Mucosa of stomach (tissue), 1 donor: ENCODE measurements at regions not wholly inside any gene's neighbourhood (a gene's known extent, or its start where the extent isn't known, plus 50 kb on each side); places are given as distances from the start of the nearest gene placed in this dataset.

Experiments used
- H3K27me3 ChIP-seq: one replicate; pipeline ENCODE4 v1.7.0; 2013; ENCODE audit warnings: mild to moderate bottlenecking, low read length; ENCODE audit not compliant: control insufficient read depth, insufficient read depth
- H3K36me3 ChIP-seq: one replicate; pipeline ENCODE4 v1.7.0; 2013; ENCODE audit warnings: low read length; ENCODE audit not compliant: control insufficient read depth, insufficient read depth
- H3K4me1 ChIP-seq: one replicate; pipeline ENCODE4 v1.7.0; 2013; ENCODE audit warnings: mild to moderate bottlenecking, low read length; ENCODE audit not compliant: control insufficient read depth, insufficient read depth
- H3K4me3 ChIP-seq: one replicate; pipeline ENCODE4 v1.7.0; 2013; ENCODE audit warnings: low read length
- H3K9ac ChIP-seq: one replicate; pipeline ENCODE4 v1.7.0; 2013; ENCODE audit warnings: mild to moderate bottlenecking, low read length, moderate library complexity
- H3K9me3 ChIP-seq: one replicate; pipeline ENCODE4 v1.7.0; 2013; ENCODE audit warnings: mild to moderate bottlenecking, low read length, moderate library complexity; ENCODE audit not compliant: control insufficient read depth
- donor health status: Pancreatic carcinoma.

GRCh38 chr10:78906734-78907390 lies 161.9 kb upstream of the ZMIZ1 start:
- Histone ChIP-seq H3K36me3 (no peaks in the 10 kb centered on the region), H3K9ac (no peak overlapping the region), H3K4me3 (no peak overlapping the region), H3K27me3 (no peaks in the 10 kb centered on the region), H3K4me1 (peaks cover 7% of the 10 kb centered on the region), H3K9me3 (no peaks in the 10 kb centered on the region)

GRCh38 chr10:78907551-78908211 lies 161.1 kb upstream of the ZMIZ1 start:
- Histone ChIP-seq H3K27me3 (no peaks in the 10 kb centered on the region), H3K9ac (no peak overlapping the region), H3K36me3 (no peaks in the 10 kb centered on the region), H3K4me1 (peaks cover 10% of the 10 kb centered on the region), H3K9me3 (no peaks in the 10 kb centered on the region), H3K4me3 (no peak overlapping the region)

- H3K4me3 ChIP-seq, result no peak overlapping the region
- no peaks in the 10 kb centered on the region for H3K9me3 ChIP-seq
Measured at GRCh38 chr10:78909221-78909620, 159.5 kb upstream of the ZMIZ1 start.

GRCh38 chr10:78910021-78910420 lies 158.7 kb upstream of the ZMIZ1 start:
- H3K27me3 ChIP-seq, result no peaks in the 10 kb centered on the region
- H3K4me1 ChIP-seq, result peaks cover 27% of the 10 kb centered on the region
- H3K9ac ChIP-seq, result no peak overlapping the region
- H3K36me3 ChIP-seq, result no peaks in the 10 kb centered on the region
- no peak overlapping the region for H3K4me3 ChIP-seq
- no peaks in the 10 kb centered on the region for H3K9me3 ChIP-seq

More at GRCh38 chr10:78909221-78909620, 159.5 kb upstream of the ZMIZ1 start:
- Histone ChIP-seq H3K9ac (no peak overlapping the region), H3K4me1 (peaks cover 22% of the 10 kb centered on the region), H3K36me3 (no peaks in the 10 kb centered on the region), H3K27me3 (no peaks in the 10 kb centered on the region)

GRCh38 chr10:78910476-78910875 lies 158.3 kb upstream of the ZMIZ1 start:
- peaks cover 27% of the 10 kb centered on the region for H3K4me1 ChIP-seq
- no peaks in the 10 kb centered on the region for H3K9me3 ChIP-seq
- no peak overlapping the region for H3K9ac ChIP-seq

GRCh38 chr10:78910886-78911285 lies 157.9 kb upstream of the ZMIZ1 start:
- Histone ChIP-seq H3K9ac (no peak overlapping the region), H3K9me3 (no peaks in the 10 kb centered on the region), H3K4me3 (no peak overlapping the region), H3K36me3 (no peaks in the 10 kb centered on the region), H3K4me1 (peaks cover 27% of the 10 kb centered on the region), H3K27me3 (no peaks in the 10 kb centered on the region)

More at GRCh38 chr10:78910476-78910875, 158.3 kb upstream of the ZMIZ1 start:
- Histone ChIP-seq H3K36me3 (no peaks in the 10 kb centered on the region), H3K4me3 (no peak overlapping the region), H3K27me3 (no peaks in the 10 kb centered on the region)

- H3K27me3 ChIP-seq, result no peaks in the 10 kb centered on the region
- no peaks in the 10 kb centered on the region for H3K36me3 ChIP-seq
- peaks cover 27% of the 10 kb centered on the region for H3K4me1 ChIP-seq
- no peaks in the 10 kb centered on the region for H3K9me3 ChIP-seq
- no peak overlapping the region for H3K9ac ChIP-seq
- H3K4me3 ChIP-seq, result no peak overlapping the region
Measured at GRCh38 chr10:78911533-78912340, 157.0 kb upstream of the ZMIZ1 start.

- Histone ChIP-seq H3K27me3 (no peaks in the 10 kb centered on the region), H3K4me1 (peaks cover 27% of the 10 kb centered on the region)
Measured at GRCh38 chr10:78912361-78913218, 156.2 kb upstream of the ZMIZ1 start.

GRCh38 chr10:78913219-78914059 lies 155.3 kb upstream of the ZMIZ1 start:
- no peak overlapping the region for H3K9ac ChIP-seq
- peaks cover 27% of the 10 kb centered on the region for H3K4me1 ChIP-seq
- H3K36me3 ChIP-seq, result no peaks in the 10 kb centered on the region
- H3K27me3 ChIP-seq, result no peaks in the 10 kb centered on the region
- no peaks in the 10 kb centered on the region for H3K9me3 ChIP-seq
- no peak overlapping the region for H3K4me3 ChIP-seq

More at GRCh38 chr10:78912361-78913218, 156.2 kb upstream of the ZMIZ1 start:
- Histone ChIP-seq H3K36me3 (no peaks in the 10 kb centered on the region), H3K9me3 (no peaks in the 10 kb centered on the region), H3K4me3 (no peak overlapping the region), H3K9ac (no peak overlapping the region)

GRCh38 chr10:78914060-78914378 lies 154.7 kb upstream of the ZMIZ1 start:
- peaks cover 27% of the 10 kb centered on the region for H3K4me1 ChIP-seq
- no peaks in the 10 kb centered on the region for H3K27me3 ChIP-seq
- no peaks in the 10 kb centered on the region for H3K36me3 ChIP-seq
- no peaks in the 10 kb centered on the region for H3K9me3 ChIP-seq
- no peak overlapping the region for H3K9ac ChIP-seq
- no peak overlapping the region for H3K4me3 ChIP-seq
